ENCODE measurements at regions not wholly inside any gene's neighbourhood (a gene's known extent, or its start where the extent isn't known, plus 50 kb on each side); places are given as distances from the start of the nearest gene placed in this dataset.

DNA sequence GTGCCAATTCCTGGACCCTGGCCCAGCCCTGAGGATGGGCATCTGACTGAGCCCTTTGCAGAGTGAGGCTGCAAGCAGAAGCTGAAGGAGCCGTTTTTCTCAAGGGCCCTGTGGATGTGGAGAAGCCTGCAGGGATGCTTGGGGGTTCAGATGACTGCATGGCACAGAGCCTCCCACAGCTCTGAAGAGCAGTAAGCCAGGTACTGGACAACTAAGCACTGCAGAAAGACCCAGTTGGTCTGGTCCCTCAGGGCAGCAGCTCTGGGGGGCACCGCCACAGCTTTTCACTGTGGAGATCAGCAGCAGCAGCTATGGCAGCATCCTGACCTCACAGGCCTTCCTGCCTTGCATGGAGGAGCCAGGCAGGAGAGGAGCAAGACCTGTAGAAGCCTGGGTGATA is 67.6 kb downstream of the CRYGS start:
- TF ChIP-seq, protein P1, sequence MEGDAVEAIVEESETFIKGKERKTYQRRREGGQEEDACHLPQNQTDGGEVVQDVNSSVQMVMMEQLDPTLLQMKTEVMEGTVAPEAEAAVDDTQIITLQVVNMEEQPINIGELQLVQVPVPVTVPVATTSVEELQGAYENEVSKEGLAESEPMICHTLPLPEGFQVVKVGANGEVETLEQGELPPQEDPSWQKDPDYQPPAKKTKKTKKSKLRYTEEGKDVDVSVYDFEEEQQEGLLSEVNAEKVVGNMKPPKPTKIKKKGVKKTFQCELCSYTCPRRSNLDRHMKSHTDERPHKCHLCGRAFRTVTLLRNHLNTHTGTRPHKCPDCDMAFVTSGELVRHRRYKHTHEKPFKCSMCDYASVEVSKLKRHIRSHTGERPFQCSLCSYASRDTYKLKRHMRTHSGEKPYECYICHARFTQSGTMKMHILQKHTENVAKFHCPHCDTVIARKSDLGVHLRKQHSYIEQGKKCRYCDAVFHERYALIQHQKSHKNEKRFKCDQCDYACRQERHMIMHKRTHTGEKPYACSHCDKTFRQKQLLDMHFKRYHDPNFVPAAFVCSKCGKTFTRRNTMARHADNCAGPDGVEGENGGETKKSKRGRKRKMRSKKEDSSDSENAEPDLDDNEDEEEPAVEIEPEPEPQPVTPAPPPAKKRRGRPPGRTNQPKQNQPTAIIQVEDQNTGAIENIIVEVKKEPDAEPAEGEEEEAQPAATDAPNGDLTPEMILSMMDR (IDR thresholded peaks at IDR 0.05): no peak
- TF ChIP-seq POLR2A (IDR thresholded peaks at IDR 0.05): no peak
- TF ChIP-seq EP300 (IDR thresholded peaks at IDR 0.05): no peak

Measured in tibial nerve (tissue), 4 donors.